Psoas muscle (tissue), 7 donors: ENCODE measurements at regions not wholly inside any gene's neighbourhood (a gene's known extent, or its start where the extent isn't known, plus 50 kb on each side); places are given as distances from the start of the nearest gene placed in this dataset.

Source experiments
- ATAC-seq, 4 donors: fragments of 200-7000 bp; cut with Tn5 transposase; one replicate each; pipeline ENCODE4 v1.9.1; 2020; ENCODE audit warnings: moderate library complexity in 3 of 4, mild to moderate bottlenecking in 2 of 4
- DNase-seq, 2 donors: peaks; one replicate each; pipeline ENCODE4 v3.0.0-alpha.2; 2020
- H3K27ac ChIP-seq: fragments of 200-600 bp; one replicate; pipeline ENCODE4 v1.8.0; 2022
- H3K27me3 ChIP-seq, 3 donors: fragments of 200-600 bp in 1 of 3; one replicate each; pipeline versions ENCODE4 v1.6.1 to v1.8.0; 2013 to 2022; ENCODE audit warnings: low read length in 2 of 3, mild to moderate bottlenecking in 2 of 3, moderate library complexity in 1 of 3; ENCODE audit not compliant: insufficient read depth in 3 of 3
- H3K36me3 ChIP-seq, 2 donors: fragments of 200-600 bp in 1 of 2; one replicate each; pipeline versions ENCODE4 v1.6.1 to v1.8.0; 2013 to 2022; ENCODE audit warnings: low read depth in 1 of 2, mild to moderate bottlenecking in 1 of 2, moderate library complexity in 1 of 2; ENCODE audit not compliant: insufficient read depth in 1 of 2
- H3K4me1 ChIP-seq: fragments of 200-600 bp; one replicate; pipeline ENCODE4 v1.8.0; 2022
- H3K4me3 ChIP-seq: fragments of 200-600 bp; one replicate; pipeline ENCODE4 v1.8.0; 2022; ENCODE audit warnings: mild to moderate bottlenecking
- H3K9me3 ChIP-seq: fragments of 200-600 bp; one replicate; pipeline ENCODE4 v1.8.0; 2022
- WGBS, 3 donors: extraction: QIAGEN DNeasy Blood & Tissue Kit; methylation state at CpG; one replicate each; pipeline versions ENCODE4 v1.1.6 to v1.1.7; 2013; 5-methylcytosine and 5-hydroxymethylcytosine counted together
- intact Hi-C, 2 donors: fragments of 100-400 bp; cut with DNase I; formaldehyde crosslinking; loops; one replicate each; pipeline versions ENCODE4 v1.11.0 to v1.14.2; 2022
- TF ChIP-seq, protein P1 (sequence below): fragments of 200-600 bp; IDR thresholded peaks from one replicate; pipeline ENCODE4 v1.8.0; 2022; ENCODE audit warnings: antibody characterized with exemption
- donor health status: healthy with polysubstance abuse.
- donor health status: DM: no; HTN: no; CAD: no; lungs with moderate emphysema.
- donor health status: Bipolar disorder and iron deficiency.
- donor health status: healthy.
- donor health status: DM: yes; HTN: yes; CAD: no.
- donor health status: DM: no; HTN: no; CAD: no.
- donor health status: DM: yes; HTN: yes; CAD: no.

DNA sequence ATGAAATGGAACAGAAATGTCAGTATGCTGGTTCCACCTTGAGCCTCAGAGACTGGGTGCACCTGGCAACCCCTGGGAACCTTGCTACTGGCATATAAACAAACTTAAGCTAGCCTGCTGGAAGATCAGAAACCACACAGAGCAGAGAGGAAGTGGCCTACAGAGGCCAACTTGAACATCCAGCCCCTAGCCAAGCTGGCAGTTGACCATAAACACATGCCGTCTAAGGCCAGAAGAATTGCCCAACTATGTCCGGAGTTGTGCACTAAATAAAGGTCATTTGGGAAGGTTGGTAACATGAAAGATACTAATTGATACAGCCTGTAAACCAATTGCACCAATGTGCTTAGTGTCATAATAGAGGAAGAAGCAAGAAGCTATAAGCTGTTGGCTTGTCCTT is 266.6 kb upstream of the BTBD3 start:
- WGBS, 3 donors, result 21 to 32% (median 23%) methylated on average over 2 of the region's 2 CpGs

DNA sequence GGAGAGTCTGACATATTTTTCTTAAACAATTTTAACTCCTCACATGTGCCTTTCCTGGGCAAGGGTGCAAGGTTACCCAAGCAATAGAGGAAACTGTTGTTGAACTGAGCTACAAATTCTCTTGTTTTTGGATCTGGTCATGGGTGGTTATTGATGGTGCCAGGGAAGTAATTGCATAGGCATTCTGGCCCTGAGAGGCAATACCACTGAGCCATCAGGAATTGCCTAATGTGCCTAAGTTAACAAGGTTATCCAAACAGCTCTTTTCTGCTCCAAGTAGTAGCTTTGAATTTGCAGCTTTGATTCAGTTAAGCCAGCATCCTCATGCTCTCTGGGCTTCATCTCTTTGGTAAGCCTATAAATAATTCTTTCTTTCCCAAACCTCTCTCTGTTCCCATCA is 266.0 kb upstream of the BTBD3 start:
- DNase-seq (no peak), ATAC-seq (no peak)
- H3K9me3 ChIP-seq, result no peaks in the 10 kb centered on the region
- intact Hi-C loops, result no loop called here
- no peaks in the 10 kb centered on the region for H3K27me3 ChIP-seq
- H3K27ac ChIP-seq, result no peak overlapping the region
- no peaks in the 10 kb centered on the region for H3K4me1 ChIP-seq
- H3K4me3 ChIP-seq, result no peak overlapping the region
- TF ChIP-seq, protein P1, sequence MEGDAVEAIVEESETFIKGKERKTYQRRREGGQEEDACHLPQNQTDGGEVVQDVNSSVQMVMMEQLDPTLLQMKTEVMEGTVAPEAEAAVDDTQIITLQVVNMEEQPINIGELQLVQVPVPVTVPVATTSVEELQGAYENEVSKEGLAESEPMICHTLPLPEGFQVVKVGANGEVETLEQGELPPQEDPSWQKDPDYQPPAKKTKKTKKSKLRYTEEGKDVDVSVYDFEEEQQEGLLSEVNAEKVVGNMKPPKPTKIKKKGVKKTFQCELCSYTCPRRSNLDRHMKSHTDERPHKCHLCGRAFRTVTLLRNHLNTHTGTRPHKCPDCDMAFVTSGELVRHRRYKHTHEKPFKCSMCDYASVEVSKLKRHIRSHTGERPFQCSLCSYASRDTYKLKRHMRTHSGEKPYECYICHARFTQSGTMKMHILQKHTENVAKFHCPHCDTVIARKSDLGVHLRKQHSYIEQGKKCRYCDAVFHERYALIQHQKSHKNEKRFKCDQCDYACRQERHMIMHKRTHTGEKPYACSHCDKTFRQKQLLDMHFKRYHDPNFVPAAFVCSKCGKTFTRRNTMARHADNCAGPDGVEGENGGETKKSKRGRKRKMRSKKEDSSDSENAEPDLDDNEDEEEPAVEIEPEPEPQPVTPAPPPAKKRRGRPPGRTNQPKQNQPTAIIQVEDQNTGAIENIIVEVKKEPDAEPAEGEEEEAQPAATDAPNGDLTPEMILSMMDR, result no peak
- H3K36me3 ChIP-seq, result no peaks in the 10 kb centered on the region

More for the DNA sequence above, 266.6 kb upstream of the BTBD3 start:
- H3K27ac ChIP-seq, result no peak overlapping the region
- DNase-seq (no peak), ATAC-seq (no peak)
- H3K27me3 ChIP-seq, result no peaks in the 10 kb centered on the region
- TF ChIP-seq, protein P1, result no peak
- H3K4me3 ChIP-seq, result no peak overlapping the region
- H3K4me1 ChIP-seq, result no peaks in the 10 kb centered on the region
- intact Hi-C loops, result no loop called here
- no peaks in the 10 kb centered on the region for H3K9me3 ChIP-seq
- H3K36me3 ChIP-seq, result no peaks in the 10 kb centered on the region

DNA sequence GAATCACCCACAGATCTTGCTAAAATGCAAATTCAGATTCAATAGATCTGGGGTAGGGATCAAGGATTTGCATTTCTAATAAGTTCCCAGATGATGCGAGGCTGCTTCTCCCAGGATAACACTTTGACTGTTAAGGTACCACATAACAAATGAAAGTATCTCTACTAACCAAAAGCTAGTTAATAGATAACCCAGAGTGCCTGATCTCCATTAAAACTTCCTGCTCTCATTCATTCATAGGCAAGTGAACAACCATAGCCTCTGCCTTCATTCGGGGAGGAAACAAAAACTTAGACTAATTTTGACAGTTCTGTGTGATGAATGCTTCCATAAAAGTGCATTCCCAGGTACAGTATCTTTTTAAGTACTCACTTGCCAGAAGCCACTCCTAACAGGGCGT is 265.6 kb upstream of the BTBD3 start:
- H3K27ac ChIP-seq, result no peak overlapping the region
- H3K4me1 ChIP-seq, result no peaks in the 10 kb centered on the region
- intact Hi-C loops, result no loop called here
- WGBS, 3 donors, result 64 to 75% (median 71%) methylated on average over 3 of the region's 3 CpGs
- no peaks in the 10 kb centered on the region for H3K9me3 ChIP-seq
- H3K27me3 ChIP-seq, result no peaks in the 10 kb centered on the region
- TF ChIP-seq, protein P1, result no peak
- DNase-seq (no peak), ATAC-seq (no peak)
- no peaks in the 10 kb centered on the region for H3K36me3 ChIP-seq
- H3K4me3 ChIP-seq, result no peak overlapping the region

DNA sequence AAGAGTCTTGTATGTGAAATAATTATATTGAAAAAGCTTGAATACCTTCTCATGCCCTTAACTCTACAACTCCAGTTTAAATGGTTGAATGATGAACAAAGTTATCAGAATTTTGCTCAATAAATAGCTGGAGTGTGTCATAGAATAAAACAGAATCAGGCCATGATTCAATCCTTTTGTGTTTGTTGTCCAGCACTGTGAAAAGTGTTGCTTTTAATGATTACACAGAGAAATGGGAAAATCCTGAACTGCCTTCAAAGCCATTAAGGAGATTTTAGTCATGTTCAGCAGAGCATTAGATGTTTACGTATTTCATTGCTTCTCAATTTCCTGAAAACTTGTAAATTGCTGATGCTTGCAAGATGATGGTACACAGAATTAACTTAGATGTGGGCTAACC is 262.9 kb upstream of the BTBD3 start:
- ATAC-seq, result no peak
- Histone ChIP-seq H3K27ac (no peak overlapping the region), H3K27me3 (no peaks in the 10 kb centered on the region), H3K4me3 (no peak overlapping the region), H3K36me3 (no peaks in the 10 kb centered on the region), H3K9me3 (no peaks in the 10 kb centered on the region), H3K4me1 (no peaks in the 10 kb centered on the region)
- TF ChIP-seq, protein P1, result no peak
- no peak for DNase-seq
- WGBS, 3 donors, result 91 to 98% (median 93%) methylated on average over 1 of the region's 1 CpG
- intact Hi-C loops, result no loop called here

DNA sequence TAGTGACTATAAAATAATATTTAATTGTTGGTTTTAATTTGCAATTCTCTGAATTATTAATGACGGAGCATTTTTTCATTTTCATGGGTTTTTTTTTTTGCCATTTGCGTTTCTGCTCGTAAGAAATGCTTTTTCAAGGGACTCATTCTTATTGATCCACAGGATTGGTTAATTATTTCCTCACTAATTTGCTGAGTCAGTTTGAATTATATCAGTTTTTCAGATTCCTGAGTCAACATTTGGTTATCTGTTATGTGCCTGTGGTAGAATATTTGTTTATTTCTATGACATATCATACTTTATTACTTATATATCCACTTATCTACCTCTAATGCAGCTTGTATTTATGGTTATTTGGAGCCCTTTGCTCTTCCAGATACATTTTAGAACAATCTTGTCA is 257.0 kb upstream of the BTBD3 start:
- Histone ChIP-seq H3K36me3 (no peaks in the 10 kb centered on the region), H3K27me3 (no peaks in the 10 kb centered on the region), H3K4me1 (no peaks in the 10 kb centered on the region), H3K9me3 (peaks cover 5% of the 10 kb centered on the region), H3K4me3 (no peak overlapping the region), H3K27ac (no peak overlapping the region)
- DNase-seq, result no peak
- 90 to 95% (median 93%) methylated on average over 3 of the region's 3 CpGs for WGBS, 3 donors
- TF ChIP-seq, protein P1, result no peak
- no peak for ATAC-seq
- intact Hi-C loops, result no loop called here
